ENCODE measurements at regions not wholly inside any gene's neighbourhood (a gene's known extent, or its start where the extent isn't known, plus 50 kb on each side); places are given as distances from the start of the nearest gene placed in this dataset.
A peak's percentile ranks its signal among the peaks of the same experiment; 100 is the strongest.

DNA sequence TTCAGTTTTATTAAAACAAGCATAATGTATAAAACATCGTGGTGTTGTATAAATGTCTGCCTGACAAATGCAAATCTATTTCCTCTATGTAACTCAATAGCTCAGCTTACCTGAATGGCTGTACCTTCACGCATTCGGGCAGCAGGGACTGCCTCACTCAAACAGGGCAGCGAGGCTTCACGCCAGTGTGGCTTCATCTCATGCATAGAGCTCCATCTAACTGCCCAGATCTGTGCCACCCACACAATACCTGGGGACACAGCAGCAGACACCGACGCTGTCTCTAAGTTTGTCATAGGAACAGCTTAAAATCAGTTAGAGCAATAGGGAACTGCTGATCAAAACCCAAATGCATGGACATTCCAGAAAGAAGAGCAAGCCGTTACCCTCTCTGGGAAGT is 182.8 kb upstream of the ANKRD30A start:
- Mint-ChIP-seq H3K27ac (no peak overlapping the region), H3K27me3 (no peaks in the 10 kb centered on the region), H3K9me3 (peaks cover 4% of the 10 kb centered on the region), H3K4me1 (no peaks in the 10 kb centered on the region), H3K4me3 (no peak overlapping the region), H3K36me3 (ENCODE audit: low read depth) (no peaks in the 10 kb centered on the region)
- ATAC-seq (replicated peaks), result no peak

DNA sequence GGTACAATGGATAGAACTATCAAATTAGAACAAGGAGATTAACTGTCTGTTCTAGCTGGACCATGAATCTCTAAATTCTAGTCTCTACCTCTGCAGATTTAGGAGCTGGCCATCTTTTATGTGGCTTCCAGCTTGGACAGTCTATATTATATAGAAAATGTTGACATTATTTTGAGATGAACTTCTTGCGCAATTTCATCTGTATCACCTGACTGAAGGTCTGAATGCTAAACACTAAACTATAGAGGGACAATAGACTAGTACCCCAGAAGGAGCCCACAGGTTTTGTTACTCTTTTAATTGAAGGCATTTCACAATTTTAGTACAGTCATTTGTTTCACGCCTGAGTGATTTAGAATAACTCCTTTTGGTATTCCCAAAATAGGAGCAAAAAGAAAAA is 222.4 kb upstream of the ANKRD30A start:
- H3K4me3 Mint-ChIP-seq, result no peak overlapping the region
- H3K27me3 Mint-ChIP-seq, result no peaks in the 10 kb centered on the region
- ATAC-seq (replicated peaks), result no peak
- no peaks in the 10 kb centered on the region for H3K4me1 Mint-ChIP-seq
- H3K36me3 Mint-ChIP-seq (ENCODE audit: low read depth), result no peaks in the 10 kb centered on the region
- H3K27ac Mint-ChIP-seq, result no peak overlapping the region
- no peaks in the 10 kb centered on the region for H3K9me3 Mint-ChIP-seq

DNA sequence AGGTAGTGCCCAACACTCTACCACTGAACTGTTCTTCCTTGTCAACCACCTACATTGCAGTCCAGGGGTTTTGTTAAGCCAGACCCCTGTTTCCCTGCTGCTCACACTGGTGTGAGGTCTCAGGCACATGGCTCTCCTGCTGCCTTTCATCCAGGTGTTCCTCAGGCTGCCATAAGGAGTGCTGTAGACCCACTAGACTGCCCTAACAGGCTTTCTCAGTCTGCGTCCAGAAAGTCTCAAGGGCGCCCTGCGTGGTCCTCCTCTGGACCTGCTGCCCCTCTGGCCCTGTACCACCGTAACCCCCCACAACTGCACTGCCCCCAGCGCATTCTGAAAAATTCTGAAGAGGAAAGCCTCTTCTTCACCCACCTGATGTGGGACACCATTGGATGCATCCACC is 225.7 kb upstream of the ANKRD30A start:
- Mint-ChIP-seq H3K27ac (no peak overlapping the region), H3K4me1 (no peaks in the 10 kb centered on the region), H3K27me3 (no peaks in the 10 kb centered on the region), H3K9me3 (no peaks in the 10 kb centered on the region), H3K4me3 (no peak overlapping the region), H3K36me3 (ENCODE audit: low read depth) (no peaks in the 10 kb centered on the region)
- ATAC-seq (replicated peaks), result no peak

DNA sequence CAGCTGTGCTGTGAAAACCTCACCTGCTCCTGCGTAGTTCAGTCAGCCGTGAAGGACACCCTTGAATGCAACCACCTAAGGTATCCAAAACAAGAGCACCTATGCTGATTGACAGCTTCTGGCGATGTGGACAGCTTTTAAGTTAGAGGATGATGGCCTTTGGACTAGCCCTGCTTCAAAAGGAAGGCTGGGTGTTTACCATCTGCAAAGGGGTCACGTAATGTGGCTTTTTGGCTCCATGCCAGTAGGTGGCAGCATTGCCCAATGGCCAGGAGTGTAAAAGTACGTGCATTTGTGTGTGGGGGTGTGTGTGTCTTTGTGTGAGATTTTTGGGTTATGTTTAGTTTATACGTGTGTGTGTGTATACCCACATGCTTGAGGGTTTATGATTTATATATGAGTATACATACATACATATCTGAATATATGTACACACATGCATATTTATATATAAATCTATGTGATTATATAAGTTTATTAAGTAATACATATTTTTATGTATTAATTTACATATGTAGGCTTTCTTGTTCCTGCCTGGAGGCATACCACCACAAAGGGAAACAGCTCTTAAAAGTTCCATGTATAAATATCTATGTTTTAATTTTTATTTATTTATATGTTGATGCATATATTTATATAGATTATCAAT is 236.3 kb upstream of the ANKRD30A start:
- Mint-ChIP-seq H3K4me1 (no peaks in the 10 kb centered on the region), H3K9me3 (no peaks in the 10 kb centered on the region), H3K27ac (no peak overlapping the region), H3K4me3 (no peak overlapping the region), H3K36me3 (ENCODE audit: low read depth) (no peaks in the 10 kb centered on the region), H3K27me3 (no peaks in the 10 kb centered on the region)
- peak; percentile 53 for ATAC-seq (replicated peaks)

DNA sequence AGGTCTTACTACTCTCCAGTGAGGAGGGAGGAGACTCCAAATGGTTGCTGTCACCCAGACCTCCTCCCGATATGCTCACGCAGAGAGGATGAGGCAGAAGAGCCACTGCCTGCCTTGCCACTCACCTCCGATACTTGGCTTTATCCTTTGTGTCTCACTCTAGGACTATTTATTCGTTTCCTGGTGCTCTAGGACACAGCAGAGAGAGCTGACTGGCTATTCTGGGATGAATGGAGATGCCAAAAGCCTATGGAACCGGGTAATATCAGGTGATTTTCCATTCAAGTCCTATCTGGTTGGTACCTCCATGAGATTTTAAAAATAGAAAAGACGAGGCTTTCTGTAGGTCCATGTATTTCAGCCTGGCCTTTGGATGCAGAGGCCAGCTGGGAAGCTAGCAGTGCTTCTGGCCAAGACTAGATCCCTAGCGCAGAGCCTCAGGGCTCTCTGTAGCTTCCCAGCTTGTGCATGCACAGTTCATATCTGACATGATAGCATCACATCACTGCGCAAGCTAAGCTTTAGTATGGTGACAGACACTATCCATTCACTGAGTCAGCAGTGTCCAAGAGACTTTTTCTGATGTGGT is 239.0 kb upstream of the ANKRD30A start:
- H3K4me3 Mint-ChIP-seq, result no peak overlapping the region
- no peak overlapping the region for H3K27ac Mint-ChIP-seq
- no peak for ATAC-seq (replicated peaks)
- H3K36me3 Mint-ChIP-seq (ENCODE audit: low read depth), result no peaks in the 10 kb centered on the region
- H3K4me1 Mint-ChIP-seq, result no peaks in the 10 kb centered on the region
- H3K9me3 Mint-ChIP-seq, result no peaks in the 10 kb centered on the region
- peaks cover 3% of the 10 kb centered on the region for H3K27me3 Mint-ChIP-seq

DNA sequence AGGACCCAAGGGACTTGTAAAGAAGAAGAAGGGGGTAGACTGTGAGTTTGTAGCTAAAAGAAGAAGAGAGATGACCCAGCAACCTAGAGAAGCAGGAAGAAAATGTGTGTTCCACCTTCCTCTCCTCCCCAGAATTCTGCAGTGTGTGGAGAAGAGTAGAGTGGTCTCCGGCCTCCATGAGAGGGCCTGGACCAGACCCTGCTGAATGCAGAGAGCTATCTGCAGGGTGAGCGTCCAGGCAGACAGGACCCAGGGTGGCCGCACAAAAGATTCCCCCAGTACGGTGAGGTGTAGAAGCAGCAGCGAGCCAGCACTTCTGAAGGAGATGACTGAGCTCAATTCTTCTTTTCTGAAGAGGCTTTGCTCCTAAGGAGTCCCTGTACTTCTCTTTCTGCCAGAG is 239.7 kb upstream of the ANKRD30A start:
- no peak for ATAC-seq (replicated peaks)
- no peak overlapping the region for H3K4me3 Mint-ChIP-seq
- peaks cover 3% of the 10 kb centered on the region for H3K27me3 Mint-ChIP-seq
- H3K36me3 Mint-ChIP-seq (ENCODE audit: low read depth), result no peaks in the 10 kb centered on the region
- H3K4me1 Mint-ChIP-seq, result no peaks in the 10 kb centered on the region
- no peak overlapping the region for H3K27ac Mint-ChIP-seq
- no peaks in the 10 kb centered on the region for H3K9me3 Mint-ChIP-seq

DNA sequence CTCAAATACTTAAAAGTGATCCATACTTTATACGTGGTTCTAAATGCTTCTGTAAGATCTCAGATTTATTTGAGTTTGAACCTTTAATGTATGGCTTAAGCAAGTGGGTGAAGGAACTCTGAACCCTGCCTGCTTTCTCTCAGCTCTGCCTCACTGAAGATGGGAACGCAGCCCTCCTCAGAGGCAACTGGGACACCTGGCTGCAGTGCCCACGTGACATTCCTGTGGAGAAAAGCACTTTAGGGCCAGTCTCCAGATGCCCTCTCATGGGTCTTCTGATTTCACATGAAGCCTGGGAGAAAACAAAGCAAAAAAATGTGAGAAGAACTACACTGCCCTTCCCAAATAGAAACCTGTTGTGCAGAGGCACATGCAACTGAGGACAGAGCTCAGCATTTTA is 242.6 kb upstream of the ANKRD30A start:
- H3K4me3 Mint-ChIP-seq, result no peak overlapping the region
- ATAC-seq (replicated peaks), result no peak
- H3K36me3 Mint-ChIP-seq (ENCODE audit: low read depth), result no peaks in the 10 kb centered on the region
- H3K27ac Mint-ChIP-seq, result no peak overlapping the region
- no peaks in the 10 kb centered on the region for H3K4me1 Mint-ChIP-seq
- H3K27me3 Mint-ChIP-seq, result peaks cover 3% of the 10 kb centered on the region
- no peaks in the 10 kb centered on the region for H3K9me3 Mint-ChIP-seq

DNA sequence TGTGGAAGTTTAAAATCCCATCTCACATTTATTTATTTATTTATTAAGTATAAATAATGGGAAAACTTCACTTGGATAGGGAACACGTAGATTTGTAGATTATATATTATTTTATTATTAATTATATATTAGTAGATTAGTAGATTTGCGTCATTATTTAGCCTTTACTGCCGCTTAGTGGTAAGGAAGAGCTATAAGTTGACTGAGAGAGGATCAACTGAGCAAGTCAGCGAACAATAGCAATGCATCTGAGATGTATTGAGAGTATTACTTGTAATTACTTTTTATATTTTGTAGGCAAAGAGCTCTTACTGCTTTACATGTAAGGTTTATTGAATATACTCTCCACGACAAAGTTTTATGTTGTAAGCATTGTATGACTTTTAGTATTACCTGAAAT is 244.5 kb upstream of the ANKRD30A start:
- Mint-ChIP-seq H3K9me3 (no peaks in the 10 kb centered on the region), H3K36me3 (ENCODE audit: low read depth) (no peaks in the 10 kb centered on the region), H3K27me3 (peaks cover 3% of the 10 kb centered on the region), H3K4me3 (no peak overlapping the region), H3K27ac (no peak overlapping the region), H3K4me1 (no peaks in the 10 kb centered on the region)
- no peak for ATAC-seq (replicated peaks)

DNA sequence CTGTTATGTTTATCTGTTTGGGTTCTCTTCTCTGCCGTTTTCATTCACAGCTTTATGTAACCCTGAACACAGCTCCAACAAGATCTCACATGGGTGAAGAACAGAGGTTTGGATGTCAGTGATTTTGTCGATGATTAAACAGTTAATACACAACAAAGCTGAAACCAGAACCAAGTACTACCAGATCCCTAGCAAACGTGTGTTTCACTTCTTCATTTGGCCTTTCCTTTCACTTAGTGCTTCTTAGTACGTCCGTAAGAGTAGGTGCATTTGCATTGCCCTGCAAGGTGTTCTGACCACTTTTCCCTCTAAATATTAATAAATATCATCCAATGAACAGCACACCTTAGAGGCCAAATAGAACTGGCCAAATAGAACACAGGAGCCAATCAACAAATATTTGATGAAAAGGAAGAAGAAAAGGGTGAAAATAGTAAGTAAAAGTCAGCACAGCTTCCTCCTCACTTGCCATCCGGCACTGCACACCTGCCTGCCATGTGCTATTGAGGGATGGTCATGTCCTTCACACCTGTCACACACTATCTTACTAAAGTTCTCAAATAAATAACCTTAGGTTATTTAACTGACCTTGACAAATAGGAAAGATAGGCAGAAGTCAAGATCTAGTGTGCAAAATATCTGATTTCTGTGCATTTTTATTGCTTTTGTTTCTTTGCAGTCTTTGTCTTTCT is 252.6 kb upstream of the ANKRD30A start:
- no peak for ATAC-seq (replicated peaks)
- H3K4me3 Mint-ChIP-seq, result no peak overlapping the region
- no peaks in the 10 kb centered on the region for H3K9me3 Mint-ChIP-seq
- no peaks in the 10 kb centered on the region for H3K4me1 Mint-ChIP-seq
- H3K27me3 Mint-ChIP-seq, result no peaks in the 10 kb centered on the region
- no peaks in the 10 kb centered on the region for H3K36me3 Mint-ChIP-seq (ENCODE audit: low read depth)
- no peak overlapping the region for H3K27ac Mint-ChIP-seq

DNA sequence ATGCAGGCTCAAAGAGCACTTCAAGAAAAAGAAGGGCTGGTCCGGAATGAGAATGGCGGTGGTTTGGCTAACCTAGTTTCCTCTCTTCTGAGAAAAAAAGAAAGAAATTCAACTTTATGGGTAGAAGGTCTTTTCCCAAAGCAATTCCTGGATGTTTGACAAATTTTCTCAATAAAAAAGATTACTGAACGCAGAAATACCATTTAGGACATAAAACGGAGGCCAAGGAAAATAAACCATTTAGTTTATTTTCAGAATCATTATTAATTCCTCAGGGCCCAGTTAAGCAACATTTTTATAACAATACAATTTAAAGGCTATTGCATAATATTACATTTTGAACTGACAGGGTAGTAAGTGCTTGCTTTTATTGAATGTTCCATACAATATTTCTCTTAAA is 284.6 kb upstream of the ANKRD30A start:
- no peak overlapping the region for H3K4me3 Mint-ChIP-seq
- no peaks in the 10 kb centered on the region for H3K27me3 Mint-ChIP-seq
- no peaks in the 10 kb centered on the region for H3K4me1 Mint-ChIP-seq

DNA sequence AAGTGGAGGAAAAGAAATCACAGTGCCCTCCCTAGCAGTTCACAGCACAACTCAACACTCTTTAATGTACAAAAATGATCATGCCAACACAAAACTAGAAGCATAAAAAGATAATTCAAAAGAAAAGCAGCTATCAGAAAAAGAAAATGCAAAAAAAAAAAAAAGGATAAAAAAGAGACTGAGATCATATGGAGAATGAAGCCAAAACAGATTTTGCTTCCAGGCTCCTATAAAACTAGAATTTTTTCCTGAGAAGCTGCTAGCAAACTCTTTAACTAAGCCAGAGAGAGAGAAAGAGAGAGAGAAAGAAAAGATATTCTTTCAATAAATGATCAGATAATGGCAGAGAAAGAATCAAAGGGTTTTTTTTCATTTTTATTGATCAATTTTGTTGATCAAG is 288.0 kb upstream of the ANKRD30A start:
- no peaks in the 10 kb centered on the region for H3K9me3 Mint-ChIP-seq
- no peak for ATAC-seq (replicated peaks)
- H3K27me3 Mint-ChIP-seq, result no peaks in the 10 kb centered on the region
- no peak overlapping the region for H3K27ac Mint-ChIP-seq
- H3K4me3 Mint-ChIP-seq, result no peak overlapping the region
- H3K36me3 Mint-ChIP-seq (ENCODE audit: low read depth), result no peaks in the 10 kb centered on the region
- no peaks in the 10 kb centered on the region for H3K4me1 Mint-ChIP-seq

More for the DNA sequence above, 284.6 kb upstream of the ANKRD30A start:
- H3K9me3 Mint-ChIP-seq, result no peaks in the 10 kb centered on the region
- H3K27ac Mint-ChIP-seq, result no peak overlapping the region
- no peaks in the 10 kb centered on the region for H3K36me3 Mint-ChIP-seq (ENCODE audit: low read depth)
- no peak for ATAC-seq (replicated peaks)

DNA sequence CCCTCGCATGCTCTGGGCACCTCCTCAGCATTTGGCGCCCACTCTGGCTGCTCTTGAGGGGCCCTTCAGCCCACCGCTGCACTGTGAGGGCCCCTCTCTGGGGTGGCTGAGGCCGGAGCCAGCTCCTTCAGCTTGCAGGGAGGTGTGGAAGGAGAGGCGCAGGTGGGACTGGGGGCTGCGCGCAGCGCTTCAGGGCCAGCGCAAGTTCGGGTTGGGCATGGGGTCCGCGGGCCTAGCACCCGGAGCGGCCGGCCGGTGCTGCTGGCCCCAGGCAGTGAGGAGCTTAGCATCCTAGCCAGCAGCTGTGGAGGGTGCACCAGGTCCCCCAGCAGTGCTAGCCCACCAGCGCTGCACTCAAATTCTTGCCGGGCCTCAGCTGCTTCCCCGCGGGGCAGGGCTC is 305.6 kb upstream of the ANKRD30A start:
- ATAC-seq (replicated peaks), result no peak
- H3K36me3 Mint-ChIP-seq (ENCODE audit: low read depth), result no peaks in the 10 kb centered on the region
- no peaks in the 10 kb centered on the region for H3K4me1 Mint-ChIP-seq
- H3K27ac Mint-ChIP-seq, result no peak overlapping the region
- no peaks in the 10 kb centered on the region for H3K27me3 Mint-ChIP-seq
- no peaks in the 10 kb centered on the region for H3K9me3 Mint-ChIP-seq
- H3K4me3 Mint-ChIP-seq, result no peak overlapping the region

DNA sequence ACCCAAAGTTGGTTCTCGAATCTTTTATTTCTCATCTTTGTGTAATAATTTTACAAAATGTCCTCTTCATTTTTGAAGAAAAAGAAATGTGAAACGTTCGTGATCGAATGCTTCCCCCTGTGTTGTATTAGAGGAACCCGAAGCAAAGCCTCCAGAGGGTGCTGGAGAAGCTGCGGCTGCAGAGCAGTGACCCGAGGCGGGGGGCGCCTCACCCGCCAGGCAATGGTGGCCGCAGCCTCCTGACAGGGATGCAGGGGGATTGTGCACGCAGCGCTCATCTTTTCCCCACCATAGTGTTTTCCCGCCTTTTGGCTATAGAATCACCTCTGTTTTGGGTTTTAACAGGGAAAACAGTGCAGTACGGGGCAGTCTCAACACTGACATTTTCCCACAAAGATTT is 307.5 kb upstream of the ANKRD30A start:
- H3K4me3 Mint-ChIP-seq, result no peak overlapping the region
- no peaks in the 10 kb centered on the region for H3K9me3 Mint-ChIP-seq
- H3K36me3 Mint-ChIP-seq (ENCODE audit: low read depth), result no peaks in the 10 kb centered on the region
- ATAC-seq (replicated peaks), result no peak
- H3K27ac Mint-ChIP-seq, result no peak overlapping the region
- no peaks in the 10 kb centered on the region for H3K4me1 Mint-ChIP-seq
- H3K27me3 Mint-ChIP-seq, result no peaks in the 10 kb centered on the region

DNA sequence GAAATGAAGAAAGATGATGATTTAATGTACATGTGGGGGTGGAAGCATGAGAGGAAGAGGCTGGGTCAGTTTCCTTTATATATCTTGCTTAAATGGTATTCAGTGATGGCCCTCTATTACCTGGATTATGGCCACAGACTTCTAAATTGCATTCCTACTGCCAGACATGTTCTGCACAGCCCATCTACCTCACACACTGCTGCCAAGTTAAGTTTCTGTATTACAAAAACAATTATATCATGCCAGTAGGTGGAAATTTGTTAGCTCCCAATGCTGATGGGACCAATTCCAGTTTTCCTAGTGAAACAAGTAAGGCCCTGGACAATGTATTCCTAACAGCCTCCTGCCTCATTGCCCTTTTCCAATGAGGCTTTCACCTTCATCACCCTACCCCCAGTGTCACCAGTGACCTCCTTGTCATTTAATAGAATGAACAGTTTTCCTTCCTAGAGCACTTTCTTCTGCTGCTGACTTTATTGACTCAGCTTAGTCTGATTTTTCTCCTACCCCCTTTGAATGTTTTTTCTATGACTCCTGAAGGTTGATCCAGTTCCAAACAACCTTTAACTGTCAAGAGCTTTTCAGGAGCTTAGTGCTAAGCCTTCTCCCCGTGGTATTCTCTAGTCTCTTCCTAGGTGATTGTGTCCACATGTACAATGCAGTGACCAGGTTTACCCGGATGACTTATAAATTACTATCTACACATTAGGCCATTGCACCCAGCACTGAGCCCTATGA is 316.6 kb upstream of the ANKRD30A start:
- H3K27ac Mint-ChIP-seq, result no peak overlapping the region
- no peaks in the 10 kb centered on the region for H3K9me3 Mint-ChIP-seq
- no peak overlapping the region for H3K4me3 Mint-ChIP-seq
- no peak for ATAC-seq (replicated peaks)
- no peaks in the 10 kb centered on the region for H3K36me3 Mint-ChIP-seq (ENCODE audit: low read depth)
- no peaks in the 10 kb centered on the region for H3K4me1 Mint-ChIP-seq
- no peaks in the 10 kb centered on the region for H3K27me3 Mint-ChIP-seq

DNA sequence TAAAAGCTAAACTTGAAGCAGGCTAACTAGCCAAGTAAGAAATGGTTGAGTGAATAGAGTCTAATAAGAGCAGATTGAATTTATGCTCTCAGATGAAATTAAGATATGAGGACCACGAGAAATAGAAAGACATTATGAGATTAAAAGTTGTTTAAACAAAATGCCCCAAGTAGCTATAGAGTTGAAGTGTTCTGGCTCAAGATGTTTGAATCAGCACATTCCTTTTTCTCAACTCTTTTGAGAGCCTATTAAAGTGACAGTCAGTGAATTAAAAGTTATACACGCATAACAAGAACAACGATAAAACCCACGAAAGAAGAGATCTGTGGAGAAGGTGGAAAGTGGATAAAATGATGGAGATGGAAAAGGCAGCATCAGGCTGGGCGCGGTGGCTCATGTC is 322.2 kb upstream of the ANKRD30A start:
- Mint-ChIP-seq H3K36me3 (ENCODE audit: low read depth) (no peaks in the 10 kb centered on the region), H3K4me3 (no peak overlapping the region), H3K27ac (no peak overlapping the region), H3K27me3 (no peaks in the 10 kb centered on the region), H3K9me3 (peaks cover 9% of the 10 kb centered on the region), H3K4me1 (no peaks in the 10 kb centered on the region)
- ATAC-seq (replicated peaks), result no peak
